ENCODE measurements at regions not wholly inside any gene's neighbourhood (a gene's known extent, or its start where the extent isn't known, plus 50 kb on each side); places are given as distances from the start of the nearest gene placed in this dataset.

DNA sequence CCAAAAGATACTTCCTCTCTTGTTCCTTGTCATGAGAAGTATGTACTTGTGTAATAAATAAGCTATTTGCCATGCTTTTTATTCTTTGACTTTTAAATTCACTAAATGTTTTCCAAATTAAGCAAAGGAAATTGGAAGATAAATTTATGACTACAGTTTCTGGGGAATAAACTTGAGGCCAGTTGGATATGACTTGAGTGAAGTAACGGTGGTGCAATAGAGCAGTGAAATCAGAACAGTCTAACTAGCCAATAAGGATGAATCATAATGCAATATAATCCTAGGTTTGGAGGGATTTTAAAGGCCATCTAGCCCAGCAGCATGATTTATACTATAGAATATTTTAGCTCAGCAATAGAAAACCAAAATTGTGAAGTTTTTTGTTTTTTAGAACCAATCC lies 183.8 kb upstream of the TCF21 start:
- Histone ChIP-seq H3K27ac (no peak overlapping the region), H3K4me1 (ENCODE audit: control insufficient read depth in 1 of 2, insufficient read depth in 1 of 2, low read depth in 1 of 2, low read length in 1 of 2) (no peaks in the 10 kb centered on the region), H3K4me3 (ENCODE audit: low read depth in 1 of 2, low read length in 1 of 2) (no peak overlapping the region), H3K36me3 (no peaks in the 10 kb centered on the region), H3K27me3 (no peaks in the 10 kb centered on the region), H3K9me3 (no peaks in the 10 kb centered on the region)
- no peak for TF ChIP-seq CTCF (IDR thresholded peaks at IDR 0.05)

GRCh38 chr6:133705731-133706130 lies 183.2 kb upstream of the TCF21 start:
- Histone ChIP-seq H3K36me3 (no peaks in the 10 kb centered on the region), H3K4me3 (ENCODE audit: low read depth in 1 of 2, low read length in 1 of 2) (no peak overlapping the region), H3K27me3 (no peaks in the 10 kb centered on the region), H3K27ac (no peak overlapping the region), H3K9me3 (no peaks in the 10 kb centered on the region), H3K4me1 (ENCODE audit: control insufficient read depth in 1 of 2, insufficient read depth in 1 of 2, low read depth in 1 of 2, low read length in 1 of 2) (no peaks in the 10 kb centered on the region)
- no peak for TF ChIP-seq CTCF (IDR thresholded peaks at IDR 0.05)

DNA sequence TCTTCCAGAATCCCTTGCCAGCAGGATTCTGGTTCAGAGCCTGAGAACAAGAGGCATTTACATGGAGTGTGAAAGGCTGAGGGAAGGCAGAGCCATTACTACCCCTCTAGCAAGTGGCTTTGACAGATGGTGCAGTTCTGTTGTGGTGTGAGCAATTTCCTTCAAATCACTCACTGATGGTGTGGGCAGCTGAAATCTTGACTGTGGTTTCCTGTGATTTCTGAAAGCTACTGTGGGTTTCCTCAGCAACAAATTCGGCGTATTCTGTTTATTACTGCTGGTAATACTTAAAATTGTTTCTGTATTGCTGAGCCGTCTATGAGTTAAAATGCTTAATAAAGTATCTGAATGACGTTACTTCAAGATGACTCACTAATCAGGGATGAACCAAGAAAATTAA lies 181.5 kb upstream of the TCF21 start:
- Histone ChIP-seq H3K4me1 (ENCODE audit: control insufficient read depth in 1 of 2, insufficient read depth in 1 of 2, low read depth in 1 of 2, low read length in 1 of 2) (no peaks in the 10 kb centered on the region), H3K36me3 (no peaks in the 10 kb centered on the region), H3K27me3 (no peaks in the 10 kb centered on the region), H3K4me3 (ENCODE audit: low read depth in 1 of 2, low read length in 1 of 2) (no peak overlapping the region), H3K27ac (no peak overlapping the region), H3K9me3 (no peaks in the 10 kb centered on the region)
- no peak for TF ChIP-seq CTCF (IDR thresholded peaks at IDR 0.05)

DNA sequence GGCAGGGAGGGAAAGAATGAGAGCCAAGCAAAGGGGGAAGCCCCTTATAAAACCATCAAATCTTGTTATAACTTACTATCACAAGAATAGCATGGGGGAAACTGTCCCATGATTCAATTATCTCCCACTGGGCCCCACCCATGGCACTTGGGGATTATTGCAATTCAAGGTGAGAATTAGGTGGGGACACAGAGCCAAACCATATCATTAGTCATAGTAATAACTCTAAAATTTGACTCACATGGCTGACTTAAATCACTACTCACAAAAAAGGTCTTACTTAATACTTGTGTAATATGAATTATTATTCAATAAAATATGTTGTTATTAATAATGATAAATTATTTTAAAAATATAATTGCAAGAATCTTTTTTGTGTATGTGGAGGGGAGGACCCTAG lies 178.1 kb upstream of the TCF21 start:
- H3K4me3 ChIP-seq (ENCODE audit: low read depth in 1 of 2, low read length in 1 of 2): no peak overlapping the region
- no peaks in the 10 kb centered on the region for H3K27me3 ChIP-seq
- no peak overlapping the region for H3K27ac ChIP-seq
- H3K9me3 ChIP-seq: no peaks in the 10 kb centered on the region
- no peaks in the 10 kb centered on the region for H3K4me1 ChIP-seq (ENCODE audit: control insufficient read depth in 1 of 2, insufficient read depth in 1 of 2, low read depth in 1 of 2, low read length in 1 of 2)
- no peaks in the 10 kb centered on the region for H3K36me3 ChIP-seq
- TF ChIP-seq CTCF (IDR thresholded peaks at IDR 0.05): no peak

- Histone ChIP-seq H3K36me3 (no peaks in the 10 kb centered on the region), H3K4me1 (ENCODE audit: control insufficient read depth in 1 of 2, insufficient read depth in 1 of 2, low read depth in 1 of 2, low read length in 1 of 2) (no peaks in the 10 kb centered on the region), H3K9me3 (no peaks in the 10 kb centered on the region), H3K27ac (no peak overlapping the region), H3K4me3 (ENCODE audit: low read depth in 1 of 2, low read length in 1 of 2) (no peak overlapping the region), H3K27me3 (no peaks in the 10 kb centered on the region)
- no peak for TF ChIP-seq CTCF (IDR thresholded peaks at IDR 0.05)
Measured at GRCh38 chr6:133715270-133715669, 173.6 kb upstream of the TCF21 start.

- no peaks in the 10 kb centered on the region for H3K36me3 ChIP-seq
- no peaks in the 10 kb centered on the region for H3K27me3 ChIP-seq
- no peaks in the 10 kb centered on the region for H3K4me1 ChIP-seq (ENCODE audit: control insufficient read depth in 1 of 2, insufficient read depth in 1 of 2, low read depth in 1 of 2, low read length in 1 of 2)
- H3K9me3 ChIP-seq: no peaks in the 10 kb centered on the region
- H3K27ac ChIP-seq: no peak overlapping the region
- no peak overlapping the region for H3K4me3 ChIP-seq (ENCODE audit: low read depth in 1 of 2, low read length in 1 of 2)
- TF ChIP-seq CTCF (IDR thresholded peaks at IDR 0.05): no peak
Measured at GRCh38 chr6:133724726-133725125, 164.2 kb upstream of the TCF21 start.
